ENCODE measurements at regions not wholly inside any gene's neighbourhood (a gene's known extent, or its start where the extent isn't known, plus 50 kb on each side); places are given as distances from the start of the nearest gene placed in this dataset.

- DNase-seq = no peak
Measured at GRCh38 chr13:50104493-50104892, 89.2 kb downstream of the KCNRG start.

GRCh38 chr13:50106559-50106958 is 91.3 kb downstream of the KCNRG start:
- no peak for DNase-seq

GRCh38 chr13:50107205-50107604 is 92.0 kb downstream of the KCNRG start:
- DNase-seq = no peak

- DNase-seq = no peak
Measured at GRCh38 chr13:50114961-50115360, 99.7 kb downstream of the KCNRG start.

- no peak for DNase-seq
Measured at GRCh38 chr13:50115695-50116094, 100.5 kb downstream of the KCNRG start.

- no peak for DNase-seq
Measured at GRCh38 chr13:50116430-50116973, 101.3 kb downstream of the KCNRG start.

GRCh38 chr13:50119591-50119990 is 104.3 kb downstream of the KCNRG start:
- no peak for DNase-seq

- no peak for DNase-seq
Measured at GRCh38 chr13:50122455-50122854, 107.2 kb downstream of the KCNRG start.

- DNase-seq = no peak
Measured at GRCh38 chr13:50123002-50123401, 107.8 kb downstream of the KCNRG start.

- DNase-seq = peak; percentile 53
Measured at GRCh38 chr13:50123515-50123861, 108.2 kb downstream of the KCNRG start.

GRCh38 chr13:50123862-50124535 is 108.8 kb downstream of the KCNRG start:
- DNase-seq = peak; percentile 92

GRCh38 chr13:50124536-50125303 is 109.5 kb downstream of the KCNRG start:
- DNase-seq = peak; percentile 78

GRCh38 chr13:50125304-50125553 is 110.0 kb downstream of the KCNRG start:
- DNase-seq = no peak

- peak; percentile 94 for DNase-seq
Measured at GRCh38 chr13:50125554-50126262, 110.5 kb downstream of the KCNRG start.

GRCh38 chr13:50126263-50126992 is 111.2 kb downstream of the KCNRG start:
- DNase-seq = peak; percentile 62

- DNase-seq = no peak
Measured at GRCh38 chr13:50126993-50127725, 111.9 kb downstream of the KCNRG start.

GRCh38 chr13:50127726-50128291 is 112.6 kb downstream of the KCNRG start:
- DNase-seq = no peak

GRCh38 chr13:50128428-50128931 is 113.2 kb downstream of the KCNRG start:
- no peak for DNase-seq

GRCh38 chr13:50129081-50129705 is 113.9 kb downstream of the KCNRG start:
- DNase-seq = no peak

GRCh38 chr13:50129706-50130122 is 114.5 kb downstream of the KCNRG start:
- DNase-seq = no peak

Measured in NCI-H1417 treated with DMSO at 0.1 percent for 48 hours (cell line).